ENCODE measurements at regions not wholly inside any gene's neighbourhood (a gene's known extent, or its start where the extent isn't known, plus 50 kb on each side); places are given as distances from the start of the nearest gene placed in this dataset.

DNA sequence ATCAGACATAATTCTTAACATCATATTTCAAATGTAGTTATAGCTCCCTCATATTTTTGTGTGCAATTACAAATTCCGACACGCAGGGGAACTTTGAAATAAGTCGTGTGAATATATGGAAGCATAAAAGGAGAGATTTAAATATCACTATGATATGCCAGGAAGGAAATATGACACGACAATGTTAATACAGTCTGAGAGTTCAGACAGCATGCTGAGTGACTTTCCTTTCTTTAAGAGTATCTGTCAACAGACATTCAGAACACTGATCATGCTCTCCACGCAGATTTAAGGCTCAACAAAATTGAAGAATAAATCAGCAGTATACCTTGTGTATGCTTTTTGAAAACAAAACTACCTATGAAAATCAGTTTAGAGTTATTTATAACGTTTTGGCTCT lies 232.6 kb upstream of the CARD18 start:
- TF ChIP-seq, protein P1, sequence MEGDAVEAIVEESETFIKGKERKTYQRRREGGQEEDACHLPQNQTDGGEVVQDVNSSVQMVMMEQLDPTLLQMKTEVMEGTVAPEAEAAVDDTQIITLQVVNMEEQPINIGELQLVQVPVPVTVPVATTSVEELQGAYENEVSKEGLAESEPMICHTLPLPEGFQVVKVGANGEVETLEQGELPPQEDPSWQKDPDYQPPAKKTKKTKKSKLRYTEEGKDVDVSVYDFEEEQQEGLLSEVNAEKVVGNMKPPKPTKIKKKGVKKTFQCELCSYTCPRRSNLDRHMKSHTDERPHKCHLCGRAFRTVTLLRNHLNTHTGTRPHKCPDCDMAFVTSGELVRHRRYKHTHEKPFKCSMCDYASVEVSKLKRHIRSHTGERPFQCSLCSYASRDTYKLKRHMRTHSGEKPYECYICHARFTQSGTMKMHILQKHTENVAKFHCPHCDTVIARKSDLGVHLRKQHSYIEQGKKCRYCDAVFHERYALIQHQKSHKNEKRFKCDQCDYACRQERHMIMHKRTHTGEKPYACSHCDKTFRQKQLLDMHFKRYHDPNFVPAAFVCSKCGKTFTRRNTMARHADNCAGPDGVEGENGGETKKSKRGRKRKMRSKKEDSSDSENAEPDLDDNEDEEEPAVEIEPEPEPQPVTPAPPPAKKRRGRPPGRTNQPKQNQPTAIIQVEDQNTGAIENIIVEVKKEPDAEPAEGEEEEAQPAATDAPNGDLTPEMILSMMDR (IDR thresholded peaks at IDR 0.05) = no peak
- TF ChIP-seq POLR2A (IDR thresholded peaks at IDR 0.05) = no peak
